ENCODE measurements at regions not wholly inside any gene's neighbourhood (a gene's known extent, or its start where the extent isn't known, plus 50 kb on each side); places are given as distances from the start of the nearest gene placed in this dataset.

GRCh38 chr4:11881947-11882346 is 453.3 kb upstream of the HS3ST1 start:
- intact Hi-C loops (cut with DNase I; ENCODE audit: low total_unique reads) (no loop called here), in situ Hi-C loops (cut with MboI; ENCODE audit: low sequenced_read_pairs in 4 of 4) (no loop called here)
- H3K36me3 ChIP-seq: no peaks in the 10 kb centered on the region
- DNase-seq (no peak), ATAC-seq (no peak)
- no peaks in the 10 kb centered on the region for H3K4me1 ChIP-seq
- H3K27me3 ChIP-seq: no peaks in the 10 kb centered on the region
- TF ChIP-seq POLR2A (IDR thresholded peaks at IDR 0.05): no peak
- TF ChIP-seq, protein P1, sequence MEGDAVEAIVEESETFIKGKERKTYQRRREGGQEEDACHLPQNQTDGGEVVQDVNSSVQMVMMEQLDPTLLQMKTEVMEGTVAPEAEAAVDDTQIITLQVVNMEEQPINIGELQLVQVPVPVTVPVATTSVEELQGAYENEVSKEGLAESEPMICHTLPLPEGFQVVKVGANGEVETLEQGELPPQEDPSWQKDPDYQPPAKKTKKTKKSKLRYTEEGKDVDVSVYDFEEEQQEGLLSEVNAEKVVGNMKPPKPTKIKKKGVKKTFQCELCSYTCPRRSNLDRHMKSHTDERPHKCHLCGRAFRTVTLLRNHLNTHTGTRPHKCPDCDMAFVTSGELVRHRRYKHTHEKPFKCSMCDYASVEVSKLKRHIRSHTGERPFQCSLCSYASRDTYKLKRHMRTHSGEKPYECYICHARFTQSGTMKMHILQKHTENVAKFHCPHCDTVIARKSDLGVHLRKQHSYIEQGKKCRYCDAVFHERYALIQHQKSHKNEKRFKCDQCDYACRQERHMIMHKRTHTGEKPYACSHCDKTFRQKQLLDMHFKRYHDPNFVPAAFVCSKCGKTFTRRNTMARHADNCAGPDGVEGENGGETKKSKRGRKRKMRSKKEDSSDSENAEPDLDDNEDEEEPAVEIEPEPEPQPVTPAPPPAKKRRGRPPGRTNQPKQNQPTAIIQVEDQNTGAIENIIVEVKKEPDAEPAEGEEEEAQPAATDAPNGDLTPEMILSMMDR (IDR thresholded peaks at IDR 0.05 in 4 of 5, conservative IDR thresholded peaks at IDR 0.05 in 1 of 5): no peak
- H3K27ac ChIP-seq: no peak overlapping the region
- H3K9me3 ChIP-seq: no peaks in the 10 kb centered on the region
- H3K4me3 ChIP-seq: no peak overlapping the region

- Histone ChIP-seq H3K4me1 (no peaks in the 10 kb centered on the region), H3K27ac (no peak overlapping the region), H3K9me3 (no peaks in the 10 kb centered on the region), H3K27me3 (no peaks in the 10 kb centered on the region), H3K36me3 (no peaks in the 10 kb centered on the region), H3K4me3 (no peak overlapping the region)
- in situ Hi-C loops (cut with MboI; ENCODE audit: low sequenced_read_pairs in 4 of 4) (no loop called here), intact Hi-C loops (cut with DNase I; ENCODE audit: low total_unique reads) (no loop called here)
- DNase-seq (no peak), ATAC-seq (no peak)
- no peak for TF ChIP-seq POLR2A (IDR thresholded peaks at IDR 0.05)
- TF ChIP-seq, protein P1 (IDR thresholded peaks at IDR 0.05 in 4 of 5, conservative IDR thresholded peaks at IDR 0.05 in 1 of 5): no peak
These were observed 452.7 kb upstream of the HS3ST1 start for GRCh38 chr4:11881364-11881763.

DNA sequence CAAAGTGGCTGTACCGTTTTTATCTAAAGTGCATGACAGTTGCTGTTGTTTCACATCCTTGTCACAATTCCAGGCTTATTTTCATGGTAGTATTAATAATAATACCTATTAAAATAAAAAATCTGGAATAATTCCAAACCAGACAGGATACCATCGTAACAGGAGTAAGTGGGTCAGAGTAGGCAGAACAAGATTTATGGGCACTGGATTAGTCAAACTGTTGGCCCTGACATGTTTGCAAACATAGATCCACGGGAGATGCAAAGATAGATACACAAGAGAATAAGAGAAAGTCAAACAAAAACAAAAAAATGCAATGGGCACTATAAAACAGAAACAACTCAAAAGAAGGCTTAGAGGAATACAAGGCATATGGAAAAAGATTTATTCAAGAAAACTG is 449.5 kb upstream of the HS3ST1 start:
- DNase-seq: no peak
- H3K36me3 ChIP-seq: no peaks in the 10 kb centered on the region
- no peaks in the 10 kb centered on the region for H3K27me3 ChIP-seq
- no peaks in the 10 kb centered on the region for H3K9me3 ChIP-seq
- no peak overlapping the region for H3K4me3 ChIP-seq
- TF ChIP-seq POLR2A (IDR thresholded peaks at IDR 0.05): no peak
- TF ChIP-seq, protein P1 (IDR thresholded peaks at IDR 0.05 in 4 of 5, conservative IDR thresholded peaks at IDR 0.05 in 1 of 5): no peak
- intact Hi-C loops (cut with DNase I; ENCODE audit: low total_unique reads) (no loop called here), in situ Hi-C loops (cut with MboI; ENCODE audit: low sequenced_read_pairs in 4 of 4) (no loop called here)
- no peak overlapping the region for H3K27ac ChIP-seq
- no peak for ATAC-seq
- H3K4me1 ChIP-seq: no peaks in the 10 kb centered on the region

- H3K9me3 ChIP-seq: no peaks in the 10 kb centered on the region
- no peaks in the 10 kb centered on the region for H3K36me3 ChIP-seq
- H3K27me3 ChIP-seq: no peaks in the 10 kb centered on the region
- DNase-seq: no peak
- no peak for ATAC-seq
- TF ChIP-seq POLR2A (IDR thresholded peaks at IDR 0.05): no peak
- TF ChIP-seq, protein P1 (IDR thresholded peaks at IDR 0.05 in 4 of 5, conservative IDR thresholded peaks at IDR 0.05 in 1 of 5): no peak
- intact Hi-C loops (cut with DNase I; ENCODE audit: low total_unique reads) (no loop called here), in situ Hi-C loops (cut with MboI; ENCODE audit: low sequenced_read_pairs in 4 of 4) (no loop called here)
- H3K4me1 ChIP-seq: no peaks in the 10 kb centered on the region
- no peak overlapping the region for H3K4me3 ChIP-seq
- H3K27ac ChIP-seq: no peak overlapping the region
These were observed 447.4 kb upstream of the HS3ST1 start for GRCh38 chr4:11876104-11876503.

GRCh38 chr4:11869191-11869870 is 440.6 kb upstream of the HS3ST1 start:
- H3K27me3 ChIP-seq: no peaks in the 10 kb centered on the region
- no peak overlapping the region for H3K27ac ChIP-seq
- no peak overlapping the region for H3K4me3 ChIP-seq
- intact Hi-C loops (cut with DNase I; ENCODE audit: low total_unique reads): no loop called here
- no peaks in the 10 kb centered on the region for H3K9me3 ChIP-seq
- H3K36me3 ChIP-seq: no peaks in the 10 kb centered on the region
- in situ Hi-C loops (cut with MboI; ENCODE audit: low sequenced_read_pairs in 4 of 4): no loop called here
- TF ChIP-seq, protein P1 (IDR thresholded peaks at IDR 0.05 in 4 of 5, conservative IDR thresholded peaks at IDR 0.05 in 1 of 5): no peak
- TF ChIP-seq POLR2A (IDR thresholded peaks at IDR 0.05): no peak
- no peaks in the 10 kb centered on the region for H3K4me1 ChIP-seq
- DNase-seq (no peak), ATAC-seq (no peak)
